A172 (cell line): ENCODE measurements at regions not wholly inside any gene's neighbourhood (a gene's known extent, or its start where the extent isn't known, plus 50 kb on each side); places are given as distances from the start of the nearest gene placed in this dataset.
A peak's percentile ranks its signal among the peaks of the same experiment; 100 is the strongest.

Source experiments
- DNase-seq: peaks from one replicate; pipeline ENCODE4 v3.0.0-alpha.2; 2015; ENCODE audit warnings: low spot score

DNA sequence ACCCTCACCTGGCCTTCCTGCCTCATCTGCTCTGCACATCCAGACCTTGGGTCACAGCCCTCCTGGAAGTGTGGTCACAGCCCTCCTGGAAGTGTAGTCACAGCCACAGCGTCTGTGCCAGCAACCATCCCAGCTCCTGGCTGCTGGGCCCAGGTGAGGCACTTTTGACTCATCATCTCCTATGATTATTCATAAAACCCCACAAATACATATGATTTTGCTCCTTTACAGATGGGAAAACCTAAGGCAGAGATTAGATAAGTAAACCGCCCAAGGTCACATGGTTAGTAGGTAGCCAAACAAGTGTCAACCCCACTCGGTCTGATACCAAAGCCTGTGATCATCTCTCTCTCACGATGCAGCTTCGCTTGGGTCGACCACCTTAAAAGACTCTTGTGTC lies 94.3 kb downstream of the PRLHR start:
- no peak for DNase-seq

DNA sequence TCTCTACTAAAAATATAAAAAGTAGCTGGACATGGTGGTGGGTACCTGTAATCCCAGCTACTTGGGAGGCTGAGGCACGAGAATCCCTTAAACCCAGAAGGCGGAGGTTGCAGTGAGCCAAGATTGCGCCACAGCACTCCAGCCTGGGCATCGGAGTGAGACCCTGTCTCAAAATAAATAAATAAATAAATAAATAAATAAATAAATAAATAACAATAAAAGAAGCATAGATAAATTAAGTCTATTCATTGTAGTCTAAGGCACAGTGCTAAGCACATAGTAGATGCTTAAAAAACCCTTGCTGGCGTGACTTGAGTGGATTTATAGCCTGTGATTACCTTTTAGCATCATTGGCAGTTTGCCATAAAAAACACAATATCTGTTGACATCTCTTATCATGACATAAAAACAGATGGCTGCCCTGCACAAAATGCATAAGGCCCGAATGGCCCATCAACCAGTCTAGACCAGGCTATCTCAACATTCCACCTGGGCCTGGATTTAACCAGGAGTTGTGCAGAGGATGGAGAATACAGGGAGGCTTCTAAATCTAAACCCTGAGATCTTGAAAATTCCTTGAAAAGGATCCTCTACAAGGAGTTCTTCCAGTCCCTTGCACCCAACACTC lies 94.9 kb downstream of the PRLHR start:
- no peak for DNase-seq

DNA sequence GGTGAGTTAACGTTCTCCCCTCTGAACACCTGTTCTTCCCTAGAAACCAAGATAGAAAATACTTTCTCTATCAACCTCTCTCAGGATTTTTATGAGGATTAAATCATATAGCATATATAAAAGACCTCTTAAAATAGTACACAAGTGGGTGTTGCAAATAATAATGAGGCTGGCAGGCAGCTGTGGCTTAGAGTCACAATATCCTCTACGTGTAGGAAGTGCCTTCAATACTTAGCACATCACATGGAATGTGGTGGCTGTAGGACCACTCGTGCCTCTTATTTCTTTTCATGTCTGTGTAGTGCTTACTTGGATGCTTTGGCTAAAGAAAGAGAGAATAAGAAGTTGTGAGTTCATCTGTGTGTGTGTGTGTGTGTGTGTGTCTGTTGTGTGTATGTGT lies 96.3 kb downstream of the PRLHR start:
- no peak for DNase-seq

DNA sequence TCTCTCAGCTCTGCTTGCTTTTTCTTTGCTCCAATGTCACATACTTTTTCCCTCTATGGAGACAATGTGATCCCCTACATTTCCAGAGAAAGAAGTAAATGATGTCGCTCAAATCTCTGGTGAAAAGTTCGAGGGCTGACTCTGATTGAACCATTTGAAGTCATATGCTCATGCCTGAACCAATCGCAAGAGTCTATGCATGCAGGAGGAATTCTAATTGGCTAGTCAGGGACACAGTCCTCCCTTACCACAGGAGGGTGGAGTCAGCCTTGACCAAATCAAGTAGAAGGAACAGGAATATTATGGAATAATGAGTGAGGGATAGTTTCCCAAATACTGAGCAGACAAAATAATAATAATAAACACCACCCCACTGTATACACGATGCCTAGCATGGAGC lies 96.8 kb downstream of the PRLHR start:
- DNase-seq = no peak

DNA sequence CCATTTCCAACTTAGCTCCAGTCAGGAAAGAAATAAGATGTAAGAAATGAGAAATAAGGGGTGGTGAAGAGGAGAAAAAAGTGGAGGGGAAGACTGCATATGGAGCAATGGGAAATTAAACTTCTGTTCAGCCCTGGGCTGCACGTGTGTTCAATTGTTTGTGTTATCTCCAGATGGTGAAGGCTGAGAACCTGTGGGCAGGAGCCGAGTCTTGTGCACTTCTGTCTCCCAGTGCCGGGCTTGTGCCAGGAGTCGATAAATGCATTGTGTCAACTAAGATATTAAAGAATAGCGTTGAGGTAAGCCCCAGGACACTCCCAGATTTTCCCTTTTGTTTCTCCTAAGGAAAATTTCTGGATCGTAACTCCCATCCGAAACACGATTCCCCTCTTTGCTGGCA lies 98.2 kb downstream of the PRLHR start:
- DNase-seq = no peak

DNA sequence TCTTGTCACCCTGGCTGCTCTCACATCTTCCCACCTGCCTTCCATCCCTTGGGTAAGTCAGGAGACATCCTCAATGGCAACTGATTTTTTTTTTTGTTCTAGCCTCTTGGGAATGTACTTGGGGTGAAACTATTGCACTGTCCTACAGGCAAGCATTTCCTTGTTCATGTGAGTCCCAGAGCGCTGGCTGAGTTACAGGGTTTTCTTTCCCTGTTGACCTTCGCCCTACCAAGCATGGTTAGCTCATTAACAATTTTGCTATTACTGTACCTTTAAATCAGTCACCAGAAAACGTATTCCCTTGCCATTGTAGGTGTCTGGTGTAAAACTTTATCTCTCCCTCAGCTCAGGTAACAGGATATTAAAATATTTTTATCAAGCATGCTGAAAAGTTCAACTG lies 98.9 kb downstream of the PRLHR start:
- DNase-seq = no peak

DNA sequence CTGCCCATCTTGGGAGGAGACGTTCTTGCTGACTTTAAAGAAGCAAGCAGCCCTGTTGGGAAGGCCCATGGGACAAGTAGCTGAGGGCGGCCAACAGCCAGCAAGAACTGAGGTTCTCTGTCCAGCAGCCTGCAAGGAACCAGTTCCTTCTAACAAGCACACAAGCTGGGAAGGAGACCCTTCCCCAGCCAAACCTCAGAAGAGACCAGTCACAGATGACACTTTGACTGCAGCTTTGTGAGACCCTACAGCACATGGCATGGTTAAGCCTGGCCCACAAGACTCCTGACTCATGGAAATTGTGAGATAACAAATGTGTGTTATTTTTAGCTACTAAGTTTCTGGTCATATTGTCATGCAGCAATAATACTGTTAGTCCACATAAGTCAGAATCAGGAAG lies 99.9 kb downstream of the PRLHR start:
- DNase-seq = peak; percentile 22

DNA sequence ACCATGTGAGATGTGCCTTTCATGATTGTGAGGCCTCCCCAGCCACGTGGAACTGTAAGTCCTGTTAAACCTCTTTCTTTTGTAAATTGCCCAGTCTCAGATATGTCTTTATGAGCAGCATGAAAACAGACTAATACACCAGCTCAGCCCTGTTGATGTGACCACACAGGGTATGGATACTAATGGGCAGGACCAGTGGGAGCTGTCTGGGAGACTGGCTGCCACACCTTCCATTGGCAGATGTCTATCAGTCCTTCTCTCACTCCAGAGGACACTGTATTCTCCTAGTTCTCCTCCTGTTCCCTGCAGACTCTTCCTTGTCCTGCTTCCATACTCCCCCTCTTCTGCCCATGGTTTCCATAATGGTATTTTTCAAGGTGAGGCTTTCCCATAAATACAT lies 104.4 kb downstream of the PRLHR start:
- DNase-seq = no peak

DNA sequence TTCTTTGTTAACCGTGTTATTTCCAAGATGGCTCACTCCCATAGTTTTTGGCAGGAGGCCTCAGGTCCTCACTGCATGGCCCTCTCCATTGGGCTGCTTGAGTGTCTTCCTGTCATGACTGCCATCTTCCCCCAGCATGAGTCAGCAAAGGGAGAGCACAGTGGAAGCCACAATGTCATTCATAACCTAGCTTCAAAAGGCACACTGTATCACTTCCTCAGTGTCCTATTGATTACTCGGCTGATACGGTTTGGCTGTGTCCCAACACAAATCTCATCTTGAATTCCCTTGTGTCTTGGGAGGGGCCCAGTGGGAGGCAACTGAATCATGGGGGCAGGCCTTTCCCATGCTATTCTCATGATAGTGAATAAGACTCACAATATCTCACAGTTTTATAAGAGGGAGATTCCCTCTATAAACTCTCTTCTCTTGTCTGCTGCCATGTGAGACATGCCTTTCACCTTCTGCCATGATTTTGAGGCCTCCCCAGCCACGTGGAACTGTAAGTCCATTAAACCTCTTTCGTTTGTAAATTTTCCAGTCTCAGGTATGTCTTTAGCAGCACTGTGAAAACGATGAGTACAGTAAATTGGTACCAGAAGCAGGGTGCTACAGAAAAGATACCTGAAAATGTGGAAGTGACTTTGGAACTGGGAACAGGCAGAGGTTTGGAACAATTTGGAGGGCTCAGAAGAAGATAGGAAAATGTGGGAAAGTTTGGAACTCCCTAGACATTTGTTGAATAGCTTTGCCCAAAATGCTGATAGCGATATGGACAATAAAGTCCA lies 106.5 kb downstream of the PRLHR start:
- DNase-seq = no peak

DNA sequence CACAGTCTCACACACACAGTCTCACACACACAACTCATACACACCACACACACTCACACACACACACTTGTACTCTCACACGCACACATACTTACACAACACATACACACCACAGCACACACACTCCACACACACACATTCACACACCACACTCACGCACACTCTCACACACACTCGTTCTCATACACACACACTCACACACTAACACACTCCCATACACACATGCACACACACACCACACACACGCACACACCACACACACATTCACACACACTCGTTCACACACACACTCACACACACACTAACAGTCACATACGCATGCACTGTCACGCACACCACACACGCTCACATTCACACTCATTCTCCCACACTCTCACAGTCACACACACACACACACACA lies 109.8 kb downstream of the PRLHR start:
- DNase-seq = no peak

DNA sequence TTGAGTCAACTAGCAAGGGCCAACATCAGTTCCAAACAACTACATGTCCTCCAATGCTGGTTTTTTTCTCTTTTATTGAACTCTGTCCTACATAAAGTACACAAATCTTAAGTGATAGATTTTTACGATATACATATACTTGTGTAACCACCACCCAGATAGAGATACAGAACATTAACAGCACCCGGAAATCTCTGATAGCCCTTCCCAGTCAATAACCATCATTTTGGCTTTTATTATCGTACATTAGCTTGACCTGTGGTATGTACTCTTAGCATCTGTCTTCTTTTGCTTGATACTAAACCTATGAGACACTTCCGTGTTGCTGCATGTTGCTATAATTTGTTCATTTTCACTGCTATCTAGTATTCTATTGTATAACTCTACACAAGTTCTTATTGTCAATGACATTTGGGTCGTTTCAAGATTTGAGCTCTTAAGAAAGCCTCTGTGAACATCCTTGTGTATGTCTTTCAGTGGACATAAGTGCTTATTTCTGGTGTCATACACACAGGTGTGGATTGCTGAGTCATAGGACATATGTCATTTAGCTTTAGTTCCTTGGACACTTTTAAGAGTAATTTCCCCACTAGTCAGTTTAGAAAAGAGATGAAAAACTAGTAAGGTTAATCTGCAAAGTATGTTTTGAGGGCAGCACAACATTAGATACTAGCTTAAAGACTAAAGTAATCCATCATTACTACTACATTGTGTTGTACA lies 111.1 kb downstream of the PRLHR start:
- no peak for DNase-seq

DNA sequence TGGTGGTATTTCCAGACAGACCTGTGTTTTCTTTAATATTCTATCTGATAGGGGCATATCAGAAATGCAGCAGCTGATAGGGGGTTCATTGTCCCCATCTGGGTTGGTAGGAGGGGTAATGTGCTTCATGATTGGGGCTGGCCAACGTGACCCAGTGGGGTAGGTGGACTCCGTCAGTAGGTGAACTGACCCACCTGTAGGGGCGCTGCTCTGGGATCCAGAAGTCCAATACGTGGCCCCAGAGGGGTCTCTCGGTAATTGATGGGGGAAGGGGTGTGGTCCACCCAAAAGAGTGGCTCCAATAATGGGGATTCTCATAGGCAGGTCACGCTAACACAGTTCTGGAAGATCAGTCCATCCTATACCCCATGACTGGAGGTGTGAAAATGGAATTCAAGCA lies 112.0 kb downstream of the PRLHR start:
- no peak for DNase-seq

DNA sequence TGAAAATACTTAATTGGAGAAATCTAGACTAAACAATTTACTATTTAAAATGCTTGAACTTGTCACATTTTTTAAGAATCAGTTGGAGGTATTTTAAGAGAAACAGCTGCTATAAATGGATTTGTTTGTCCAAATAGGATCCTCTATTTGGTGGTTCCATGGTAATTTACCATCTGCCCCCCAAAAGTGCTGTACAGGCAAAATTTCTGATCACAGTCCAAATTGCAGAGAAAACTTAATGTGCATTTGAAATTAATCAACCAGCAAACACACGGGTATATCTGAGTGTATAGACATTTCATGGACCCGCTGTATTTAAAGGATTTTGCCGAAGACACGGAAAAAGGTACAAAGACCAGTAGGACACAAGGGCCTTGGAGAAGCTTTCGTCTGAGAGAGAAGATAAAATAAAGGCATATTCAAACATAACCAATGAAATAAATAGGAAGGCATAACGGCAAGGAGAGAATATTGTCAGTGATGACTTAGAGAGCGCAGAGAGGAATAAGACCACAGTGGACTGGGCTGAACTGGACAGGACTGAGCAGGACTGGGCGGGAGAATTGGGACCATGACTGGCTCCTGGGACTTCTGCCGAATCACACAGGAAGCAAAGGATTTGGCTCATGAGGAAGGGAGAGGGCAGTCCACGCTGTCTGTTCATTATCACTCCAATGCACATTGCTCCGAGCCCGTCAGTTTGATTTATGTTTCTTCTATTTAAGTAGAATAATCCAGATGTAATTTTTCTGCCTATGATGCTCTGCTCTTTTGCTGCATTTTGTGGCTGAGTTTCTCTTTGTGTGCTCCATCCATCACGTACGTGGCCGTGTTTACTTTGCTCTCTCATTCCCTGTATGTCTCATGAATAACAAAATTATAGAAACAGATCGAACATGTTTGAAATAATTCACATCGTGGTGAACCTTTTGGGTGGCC lies 112.8 kb downstream of the PRLHR start:
- DNase-seq = no peak

DNA sequence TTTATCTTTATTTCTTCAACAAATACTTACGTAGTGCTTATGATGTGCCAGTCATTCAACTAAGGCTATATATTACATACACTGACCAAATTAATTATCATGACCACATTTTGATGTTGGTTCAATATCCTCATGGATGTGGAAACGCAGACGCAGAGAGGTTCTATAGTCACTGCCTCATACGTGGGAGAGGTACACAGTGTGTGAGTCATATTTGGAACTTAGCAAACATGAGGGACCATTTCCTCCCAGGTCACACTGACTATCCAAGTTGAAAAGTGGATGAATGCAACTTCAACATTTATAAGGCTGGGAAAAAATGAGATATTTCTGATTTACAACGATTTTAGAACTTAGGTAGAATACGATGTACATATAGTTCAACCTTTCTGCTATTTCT lies 113.6 kb downstream of the PRLHR start:
- no peak for DNase-seq

DNA sequence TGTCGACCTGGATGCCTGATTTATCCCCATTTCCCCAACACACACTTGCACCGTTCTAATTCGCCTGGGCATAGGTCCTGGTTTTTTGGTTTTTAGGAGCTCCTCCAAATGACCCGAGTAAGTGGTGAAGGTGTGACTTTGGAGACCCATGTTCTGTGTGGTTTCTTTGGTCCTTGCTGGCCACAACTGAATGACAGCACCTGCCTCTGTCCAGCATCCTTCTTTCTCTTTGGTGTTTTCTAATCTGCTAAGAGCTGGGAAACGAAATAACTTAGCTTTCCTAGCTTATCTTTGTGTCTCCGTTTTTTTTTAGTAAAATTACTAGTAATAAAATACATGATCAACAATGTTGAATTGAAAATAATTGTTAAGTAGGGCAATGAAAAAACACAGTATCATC lies 120.2 kb downstream of the PRLHR start:
- DNase-seq = no peak

DNA sequence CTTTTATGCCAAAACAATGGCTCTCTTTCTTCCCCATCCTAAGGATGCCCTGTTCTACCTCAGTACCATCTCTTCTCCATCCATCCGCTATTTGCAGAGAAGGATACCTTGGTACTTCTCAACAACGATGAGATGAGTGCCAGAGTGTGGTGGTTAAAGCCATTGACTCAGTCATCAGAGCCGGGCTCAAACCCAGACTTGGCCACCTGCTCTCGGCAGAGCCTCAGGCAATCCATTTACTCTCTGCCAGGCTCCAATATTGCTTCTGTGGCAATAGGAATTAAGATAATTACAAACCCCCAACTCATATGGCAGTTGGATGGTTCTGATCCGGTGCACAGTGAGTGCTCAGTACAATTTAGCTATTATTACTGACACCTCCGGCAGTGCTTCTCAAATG lies 121.3 kb downstream of the PRLHR start:
- DNase-seq = no peak

DNA sequence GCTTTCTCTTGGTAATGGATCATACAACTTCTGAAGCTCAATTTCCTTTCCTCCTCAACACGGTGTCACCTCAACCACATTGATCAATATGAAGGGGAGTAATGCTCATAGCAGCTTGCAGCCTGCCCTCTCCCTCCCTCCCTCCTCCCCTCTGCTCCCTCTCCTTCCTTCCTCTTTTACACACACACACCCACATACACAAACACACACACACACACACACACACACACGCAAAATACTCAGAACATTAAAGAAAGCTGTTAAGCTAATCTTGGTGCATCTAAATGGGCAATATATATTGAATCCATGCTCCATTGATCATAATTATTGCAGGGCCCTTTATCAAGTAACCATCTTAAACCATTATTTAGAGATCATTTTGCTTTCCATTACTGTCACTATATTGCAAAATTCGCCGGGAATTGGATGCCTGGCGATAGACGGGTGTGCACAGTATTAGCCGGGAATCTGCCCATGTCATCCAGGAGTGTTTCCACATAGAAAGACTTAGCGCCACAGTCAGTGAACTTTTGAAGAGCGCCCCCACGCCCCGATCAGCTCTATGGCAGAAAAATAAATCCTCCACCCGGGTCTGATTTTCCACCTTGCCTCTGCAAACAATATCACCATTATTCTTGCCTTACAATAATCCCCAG lies 122.0 kb downstream of the PRLHR start:
- DNase-seq = no peak

DNA sequence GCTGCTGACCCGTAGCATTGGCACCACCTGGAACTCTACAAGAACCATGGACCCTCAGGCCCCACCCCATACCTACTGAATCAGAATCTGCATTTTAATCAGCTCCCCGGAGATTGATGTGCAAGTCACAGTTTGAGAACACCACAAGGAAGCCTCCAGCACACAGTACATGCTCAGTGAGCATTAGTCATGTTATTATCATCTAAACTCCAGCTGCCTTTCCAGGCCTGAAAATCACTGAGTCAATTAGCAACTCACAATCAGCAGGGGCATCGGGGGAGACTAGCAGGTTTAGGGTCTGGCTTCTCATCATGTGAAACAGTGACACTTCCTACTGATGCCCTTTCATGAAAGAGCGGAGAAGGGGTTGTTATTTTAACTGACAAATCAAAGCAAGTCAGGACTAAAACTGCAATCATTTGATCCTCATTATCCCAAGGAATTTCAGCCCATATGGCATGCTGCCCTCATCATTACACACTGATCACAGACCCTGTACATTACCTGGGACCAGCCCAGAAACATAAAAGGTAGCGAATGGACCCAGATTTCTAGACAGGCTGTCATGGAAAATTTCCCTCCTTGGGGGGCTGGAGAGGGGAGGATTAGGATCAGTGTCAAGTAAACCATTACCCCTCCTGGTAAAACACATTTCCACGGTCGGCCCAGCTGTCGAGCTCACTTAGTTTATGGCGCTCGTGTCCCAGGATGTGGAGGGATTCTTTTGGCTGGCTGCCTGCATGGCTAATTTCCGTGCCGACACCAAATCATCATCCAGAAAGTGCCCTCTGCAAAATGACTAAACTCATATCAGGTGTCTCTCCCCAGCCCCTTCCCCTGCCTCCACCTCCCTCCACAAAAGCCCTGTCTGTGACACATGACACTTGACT lies 122.8 kb downstream of the PRLHR start:
- no peak for DNase-seq

DNA sequence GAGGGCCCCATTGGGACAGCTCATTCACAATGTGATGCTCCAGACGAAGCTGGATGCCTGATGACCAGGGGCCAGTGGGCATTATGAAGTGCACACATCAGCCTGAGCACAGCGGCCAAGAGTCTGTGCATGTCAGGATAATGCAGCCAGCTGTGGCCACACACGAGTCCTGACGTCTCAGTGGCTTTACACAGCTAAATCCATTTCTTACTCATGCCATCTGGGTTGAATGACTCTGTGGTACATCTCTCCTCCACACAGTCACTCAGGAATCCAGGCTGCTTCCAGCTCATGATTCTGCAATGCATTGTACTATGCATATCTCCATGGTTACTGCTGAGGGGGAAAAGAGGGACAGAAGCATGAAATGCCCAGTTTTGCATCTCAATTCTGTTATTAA lies 123.6 kb downstream of the PRLHR start:
- no peak for DNase-seq

DNA sequence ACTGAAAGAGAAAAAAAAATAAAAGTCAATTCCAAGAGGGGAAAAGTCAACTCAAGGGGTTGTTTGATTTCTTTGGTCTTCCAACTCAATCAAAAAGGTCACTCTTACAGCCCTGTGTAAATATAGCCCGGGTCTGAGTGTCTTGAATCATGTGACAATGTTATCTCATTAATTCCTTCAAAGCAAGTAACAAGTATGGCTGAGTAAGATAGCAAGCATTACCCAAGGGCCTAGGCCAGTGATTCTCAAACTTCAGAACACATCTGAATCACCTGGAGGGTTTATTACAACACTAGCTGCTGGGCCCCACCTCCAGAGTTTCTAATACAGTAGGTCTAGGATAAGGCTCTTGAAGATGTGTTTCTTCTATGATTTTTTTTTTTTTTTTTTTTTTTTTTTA lies 125.0 kb downstream of the PRLHR start:
- DNase-seq = no peak
